GM23248 (cell line): ENCODE measurements at regions not wholly inside any gene's neighbourhood (a gene's known extent, or its start where the extent isn't known, plus 50 kb on each side); places are given as distances from the start of the nearest gene placed in this dataset.

Source experiments
- DNase-seq: peaks from one replicate; pipeline ENCODE4 v3.0.0-alpha.2; 2015
- H2AFZ ChIP-seq: fragments of 200-600 bp; sonication (generic); 2 replicates; pipeline ENCODE4 v1.6.1; 2016; ENCODE audit warnings: antibody characterized with exemption
- H3F3A ChIP-seq: fragments of 200-600 bp; sonication (generic); 2 replicates; pipeline ENCODE4 v1.6.1; 2016; ENCODE audit warnings: mild to moderate bottlenecking, antibody characterized with exemption, mixed run types; ENCODE audit not compliant: insufficient read depth
- H3K27ac ChIP-seq: fragments of 200-600 bp; sonication (generic); 2 replicates; pipeline ENCODE4 v1.5.1; 2016; ENCODE audit warnings: mild to moderate bottlenecking
- H3K27me3 ChIP-seq: fragments of 200-600 bp; sonication (generic); replicated peaks from 2 replicates; pipeline ENCODE4 v1.6.1; 2016; ENCODE audit warnings: mild to moderate bottlenecking; ENCODE audit not compliant: insufficient read depth
- H3K36me3 ChIP-seq: fragments of 200-600 bp; sonication (generic); 2 replicates; pipeline ENCODE4 v1.6.1; 2016; ENCODE audit warnings: low read depth, mild to moderate bottlenecking
- H3K4me1 ChIP-seq: fragments of 200-600 bp; sonication (generic); 2 replicates; pipeline ENCODE4 v1.6.1; 2016; ENCODE audit warnings: mild to moderate bottlenecking; ENCODE audit not compliant: insufficient read depth
- H3K4me2 ChIP-seq: fragments of 200-600 bp; sonication (generic); one replicate; pipeline ENCODE4 v1.6.1; 2016; ENCODE audit warnings: mild to moderate bottlenecking; ENCODE audit not compliant: unreplicated experiment
- H3K4me3 ChIP-seq: fragments of 200-600 bp; sonication (generic); 2 replicates; pipeline ENCODE4 v1.5.1; 2016; ENCODE audit warnings: mild to moderate bottlenecking
- H3K79me2 ChIP-seq: fragments of 200-600 bp; sonication (generic); 2 replicates; pipeline ENCODE4 v1.6.1; 2016; ENCODE audit warnings: mild to moderate bottlenecking; ENCODE audit not compliant: insufficient read depth
- H3K9ac ChIP-seq: fragments of 200-600 bp; sonication (generic); 2 replicates; pipeline ENCODE4 v1.6.1; 2016; ENCODE audit warnings: mild to moderate bottlenecking
- H3K9me2 ChIP-seq: fragments of 200-600 bp; sonication (generic); 2 replicates; pipeline ENCODE4 v1.6.1; 2016; ENCODE audit warnings: mixed run types, mild to moderate bottlenecking, moderate library complexity; ENCODE audit not compliant: insufficient read depth
- H3K9me3 ChIP-seq: fragments of 200-600 bp; sonication (generic); one replicate; pipeline ENCODE4 v1.6.1; 2017; ENCODE audit warnings: low read depth
- H4K20me1 ChIP-seq: fragments of 200-600 bp; sonication (generic); 2 replicates; pipeline ENCODE4 v1.6.0; 2016; ENCODE audit not compliant: insufficient read depth
- EZH2 ChIP-seq: fragments of 200-600 bp; sonication (generic); IDR thresholded peaks from 2 replicates; pipeline ENCODE4 v1.6.1; 2018; ENCODE audit warnings: antibody characterized with exemption, mild to moderate bottlenecking; ENCODE audit not compliant: insufficient read depth, poor library complexity, severe bottlenecking
- EZH2phosphoT487 ChIP-seq: fragments of 200-600 bp; sonication (generic); IDR thresholded peaks from 2 replicates; pipeline ENCODE4 v1.6.1; 2018; ENCODE audit warnings: antibody characterized with exemption, moderate library complexity, mild to moderate bottlenecking, low read depth; ENCODE audit not compliant: insufficient read depth
- WGBS, 2 experiments: methylation state at CpG; one replicate each; pipeline ENCODE4 v1.1.6; 2015 to 2017; ENCODE audit warnings: low lambda C conversion rate in 2 of 2, low coverage in 1 of 2; ENCODE audit errors: missing lambda C conversion rate in 2 of 2; 5-methylcytosine and 5-hydroxymethylcytosine counted together
- in situ Hi-C: fragments of 300-500 bp; cut with MboI; formaldehyde crosslinking; loops from 2 replicates; pipeline ENCODE4 v1.15.0; 2020

DNA sequence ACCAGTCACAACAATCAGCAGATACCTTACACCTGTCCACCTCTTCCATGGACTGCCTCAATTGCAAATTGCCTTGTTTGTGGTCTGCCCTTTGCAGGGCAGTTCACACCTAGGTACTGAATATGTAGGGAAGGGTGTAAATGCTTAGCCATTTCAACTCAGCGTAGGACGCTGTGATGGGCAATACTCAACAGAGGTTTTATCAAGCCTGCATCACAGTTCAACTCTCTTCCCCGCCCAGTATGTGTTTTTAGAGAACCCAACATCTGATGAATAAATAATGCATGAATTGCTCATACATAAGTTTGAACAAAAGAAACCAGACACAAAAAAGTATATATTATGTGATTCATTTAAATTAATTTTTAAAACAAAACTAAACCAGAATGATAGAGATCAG, 124.4 kb downstream of the P2RY1 start:
- H3K9me3 ChIP-seq: no peaks in the 10 kb centered on the region
- H3K27ac ChIP-seq: no peak overlapping the region
- no peaks in the 10 kb centered on the region for H3K9me2 ChIP-seq
- in situ Hi-C loops: no loop called here
- H2AFZ ChIP-seq: no peak overlapping the region
- no peaks in the 10 kb centered on the region for H3F3A ChIP-seq
- H3K4me1 ChIP-seq: no peaks in the 10 kb centered on the region
- H3K4me2 ChIP-seq: no peak overlapping the region
- no peaks in the 10 kb centered on the region for H3K27me3 ChIP-seq
- no peak for TF ChIP-seq EZH2phosphoT487
- no peak for TF ChIP-seq EZH2
- no peaks in the 10 kb centered on the region for H4K20me1 ChIP-seq
- WGBS, 2 experiments: 98 to 99% methylated on average over 3 of the region's 3 CpGs
- H3K4me3 ChIP-seq: no peak overlapping the region
- no peak overlapping the region for H3K9ac ChIP-seq
- DNase-seq: no peak
- H3K36me3 ChIP-seq: no peaks in the 10 kb centered on the region
- no peaks in the 10 kb centered on the region for H3K79me2 ChIP-seq

DNA sequence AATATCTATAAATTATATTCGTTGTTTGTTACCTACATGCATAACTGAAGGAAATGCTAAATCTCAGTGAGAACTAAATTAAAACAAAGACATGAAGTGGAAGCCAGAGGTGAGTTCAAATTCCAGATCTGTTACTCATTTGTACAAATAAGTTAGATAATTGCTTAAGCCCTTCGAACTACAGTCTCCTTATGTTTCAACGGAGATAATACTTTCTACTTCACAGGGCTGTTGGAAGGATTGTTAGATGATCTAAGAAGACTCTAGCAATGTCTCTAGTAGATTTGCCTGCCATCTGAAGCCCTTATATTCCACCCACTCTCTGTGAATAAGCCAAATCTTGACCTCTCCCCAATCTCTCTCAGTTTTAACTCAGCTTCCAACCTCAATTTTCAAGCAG, 125.8 kb downstream of the P2RY1 start:
- no peak overlapping the region for H3K4me2 ChIP-seq
- no peaks in the 10 kb centered on the region for H3K27me3 ChIP-seq
- H3K27ac ChIP-seq: no peak overlapping the region
- no peaks in the 10 kb centered on the region for H3K4me1 ChIP-seq
- DNase-seq: peak; percentile 22
- no peaks in the 10 kb centered on the region for H3K9me2 ChIP-seq
- H3F3A ChIP-seq: no peaks in the 10 kb centered on the region
- no peaks in the 10 kb centered on the region for H3K79me2 ChIP-seq
- TF ChIP-seq EZH2 (no peak), EZH2phosphoT487 (no peak)
- 49 to 59% methylated on average over 3 of the region's 3 CpGs for WGBS, 2 experiments
- no peaks in the 10 kb centered on the region for H3K9me3 ChIP-seq
- no peaks in the 10 kb centered on the region for H3K36me3 ChIP-seq
- H3K9ac ChIP-seq: no peak overlapping the region
- H3K4me3 ChIP-seq: no peak overlapping the region
- H2AFZ ChIP-seq: no peak overlapping the region
- no peaks in the 10 kb centered on the region for H4K20me1 ChIP-seq
- in situ Hi-C loops: no loop called here

DNA sequence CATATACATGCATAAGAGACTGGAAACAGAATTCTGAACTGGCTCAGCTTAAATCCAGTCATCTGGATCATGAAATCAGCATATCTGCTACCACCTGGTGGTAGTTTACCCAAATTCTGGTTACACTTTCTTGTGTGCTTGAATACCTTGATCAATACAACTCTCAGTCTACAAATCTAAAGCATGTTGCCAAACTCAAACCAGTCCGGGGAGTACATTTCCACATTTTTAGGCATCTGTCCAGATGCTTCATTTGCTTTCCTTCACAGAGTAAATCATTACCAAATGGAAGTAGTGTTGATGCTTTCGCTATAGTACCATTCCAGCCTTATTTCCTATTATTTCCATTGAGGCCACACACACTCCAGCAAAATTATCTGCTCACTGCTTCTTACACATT, 126.4 kb downstream of the P2RY1 start:
- H3K9me3 ChIP-seq: peaks cover under 1% of the 10 kb centered on the region
- H3K79me2 ChIP-seq: no peaks in the 10 kb centered on the region
- H3K27ac ChIP-seq: no peak overlapping the region
- H3K9ac ChIP-seq: no peak overlapping the region
- no peak overlapping the region for H3K4me2 ChIP-seq
- TF ChIP-seq EZH2 (no peak), EZH2phosphoT487 (no peak)
- no peaks in the 10 kb centered on the region for H3K9me2 ChIP-seq
- no peaks in the 10 kb centered on the region for H3K27me3 ChIP-seq
- no peaks in the 10 kb centered on the region for H3K36me3 ChIP-seq
- 8 to 16% methylated on average over 2 of the region's 2 CpGs for WGBS, 2 experiments
- no peak overlapping the region for H3K4me3 ChIP-seq
- no peaks in the 10 kb centered on the region for H3F3A ChIP-seq
- peak; percentile 46 for DNase-seq
- in situ Hi-C loops: no loop called here
- H2AFZ ChIP-seq: no peak overlapping the region
- no peaks in the 10 kb centered on the region for H3K4me1 ChIP-seq
- H4K20me1 ChIP-seq: no peaks in the 10 kb centered on the region

DNA sequence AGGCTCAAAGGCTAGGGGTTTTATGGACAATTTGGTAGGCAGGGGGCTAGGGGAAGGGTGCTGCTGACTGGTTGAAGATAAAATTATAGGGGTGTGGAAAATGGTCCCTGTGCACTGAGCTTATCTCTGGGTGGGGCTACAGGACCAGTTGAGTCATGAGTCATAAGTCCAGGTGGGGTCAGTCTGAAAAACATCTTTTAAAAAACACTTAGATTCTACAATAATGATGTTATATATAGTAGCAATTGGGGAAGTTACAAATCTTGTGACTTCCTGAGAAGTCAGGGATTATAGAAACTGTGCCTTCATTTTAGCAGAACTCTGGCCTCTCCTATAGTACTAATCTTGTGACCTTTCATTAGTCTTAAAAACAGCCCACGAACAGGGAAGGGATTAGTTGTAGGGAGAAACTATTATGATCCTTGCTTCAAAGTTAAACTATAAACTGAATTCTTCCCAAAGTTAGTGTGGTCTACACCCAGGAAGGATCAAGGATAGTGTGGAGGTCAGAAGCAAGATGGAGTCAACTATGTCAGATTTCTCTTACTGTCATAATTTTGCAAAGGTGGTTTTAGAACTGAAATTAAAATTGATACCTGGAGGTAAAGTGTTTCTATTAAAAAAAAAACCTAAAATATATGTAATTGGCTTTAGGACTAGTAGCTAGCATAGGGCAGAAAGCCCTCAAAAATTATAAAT, 130.1 kb downstream of the P2RY1 start:
- Histone ChIP-seq H3K36me3 (no peaks in the 10 kb centered on the region), H2AFZ (no peak overlapping the region), H3K79me2 (no peaks in the 10 kb centered on the region), H4K20me1 (no peaks in the 10 kb centered on the region), H3K9me3 (peaks cover 3% of the 10 kb centered on the region), H3K4me1 (peaks cover 22% of the 10 kb centered on the region), H3K27ac (no peak overlapping the region), H3K27me3 (no peaks in the 10 kb centered on the region), H3K4me3 (no peak overlapping the region), H3F3A (peaks cover 18% of the 10 kb centered on the region), H3K4me2 (no peak overlapping the region), H3K9ac (no peak overlapping the region), H3K9me2 (no peaks in the 10 kb centered on the region)
- DNase-seq: no peak
- TF ChIP-seq EZH2phosphoT487 (no peak), EZH2 (no peak)
- in situ Hi-C loops: no loop called here
- 82 to 88% methylated on average over 1 of the region's 1 CpG for WGBS, 2 experiments
